WTC11 (cell line): ENCODE measurements at regions not wholly inside any gene's neighbourhood (a gene's known extent, or its start where the extent isn't known, plus 50 kb on each side); places are given as distances from the start of the nearest gene placed in this dataset.
"Not testable (repeated sequence)": the region's sequence is repeated elsewhere in the genome, so short reads cannot be mapped to it uniquely, and the experiment has no call there.

ENCODE experiments used
- ATAC-seq: fragments of 200-7000 bp; cut with Tn5 transposase; 2 replicates; pipeline ENCODE4 v1.10.0; 2021; ENCODE audit warnings: mild to moderate bottlenecking, moderate library complexity
- CTCF ChIA-PET: fragments of 300-600 bp; sonication (Branson Sonifier 250); formaldehyde crosslinking; loops from one replicate; lab custom pipeline; 2021; ENCODE audit warnings: antibody characterized with exemption; lab: Charles Lee
- POLR2A ChIA-PET: fragments of 350-600 bp; sonication (Branson Sonifier 250); formaldehyde crosslinking; loops from one replicate; lab custom pipeline; 2021; ENCODE audit warnings: antibody characterized with exemption; lab: Charles Lee
- DNase-seq: peaks from one replicate; pipeline ENCODE4 v3.0.0; 2021; ENCODE audit warnings: low spot score
- H3K27ac Mint-ChIP-seq: 2 replicates; pipeline ENCODE4 v1.8.0; 2021; ENCODE audit warnings: mixed read lengths
- H3K27me3 Mint-ChIP-seq: 2 replicates; pipeline ENCODE4 v1.8.0; 2021; ENCODE audit warnings: low read depth, mild to moderate bottlenecking, moderate library complexity, mixed read lengths
- H3K36me3 Mint-ChIP-seq: 2 replicates; pipeline ENCODE4 v1.8.0; 2021; ENCODE audit warnings: mixed read lengths
- H3K4me1 Mint-ChIP-seq: 2 replicates; pipeline ENCODE4 v1.8.0; 2022; ENCODE audit warnings: mixed read lengths
- H3K4me3 Mint-ChIP-seq: 2 replicates; pipeline ENCODE4 v1.8.0; 2021; ENCODE audit warnings: mild to moderate bottlenecking, moderate library complexity, mixed read lengths
- H3K9me3 Mint-ChIP-seq: 2 replicates; pipeline ENCODE4 v1.8.0; 2021; ENCODE audit warnings: mixed read lengths
- ARID4B ChIP-seq: sonication (generic); formaldehyde crosslinking; IDR thresholded peaks from 2 replicates; pipeline ENCODE4 v1.8.0; 2023; ENCODE audit warnings: missing genetic modification reagents, mild to moderate bottlenecking, borderline replicate concordance
- CREB1 ChIP-seq: sonication (generic); formaldehyde crosslinking; IDR thresholded peaks from 2 replicates; pipeline ENCODE4 v1.8.0; 2023; ENCODE audit warnings: mild to moderate bottlenecking, missing genetic modification reagents
- CTCF ChIP-seq: fragments of 200-600 bp; IDR thresholded peaks from 2 replicates; pipeline ENCODE4 v1.8.0; 2022; ENCODE audit warnings: antibody characterized with exemption
- E2F1 ChIP-seq: sonication (generic); formaldehyde crosslinking; IDR thresholded peaks from 2 replicates; pipeline ENCODE4 v1.8.0; 2022; ENCODE audit warnings: mild to moderate bottlenecking, missing genetic modification reagents
- JUN ChIP-seq: sonication (generic); formaldehyde crosslinking; IDR thresholded peaks from 2 replicates; pipeline ENCODE4 v1.8.0; 2023; ENCODE audit warnings: mild to moderate bottlenecking, missing genetic modification reagents
- KAT7 ChIP-seq: sonication (generic); formaldehyde crosslinking; IDR thresholded peaks from 2 replicates; pipeline ENCODE4 v1.8.1; 2023; ENCODE audit warnings: missing genetic modification reagents, mild to moderate bottlenecking, borderline replicate concordance
- MYBL2 ChIP-seq: sonication (generic); formaldehyde crosslinking; IDR thresholded peaks from 2 replicates; pipeline ENCODE4 v1.8.1; 2023; ENCODE audit warnings: mild to moderate bottlenecking, moderate library complexity, missing genetic modification reagents
- NFATC4 ChIP-seq: fragments of 250-450 bp; sonication (Bioruptor Pico); IDR thresholded peaks from 2 replicates; pipeline ENCODE4 v1.9.0; 2021; ENCODE audit warnings: mild to moderate bottlenecking
- NR1H2 ChIP-seq: sonication (generic); formaldehyde crosslinking; IDR thresholded peaks from 2 replicates; pipeline ENCODE4 v1.9.0; 2021; ENCODE audit warnings: mild to moderate bottlenecking, moderate library complexity, missing genetic modification reagents
- RORB ChIP-seq: fragments of 250-450 bp; sonication (Bioruptor Pico); IDR thresholded peaks from 2 replicates; pipeline ENCODE4 v1.9.0; 2021; ENCODE audit warnings: mild to moderate bottlenecking
- TEAD4 ChIP-seq: sonication (generic); formaldehyde crosslinking; IDR thresholded peaks from 2 replicates; pipeline ENCODE4 v1.8.0; 2022; ENCODE audit warnings: mild to moderate bottlenecking, missing genetic modification reagents
- USF2 ChIP-seq: sonication (generic); formaldehyde crosslinking; IDR thresholded peaks from 2 replicates; pipeline ENCODE4 v1.8.1; 2023; ENCODE audit warnings: mild to moderate bottlenecking, missing genetic modification reagents, moderate library complexity
- ZNF121 ChIP-seq: sonication (generic); formaldehyde crosslinking; IDR thresholded peaks from 2 replicates; pipeline ENCODE4 v1.8.0; 2023; ENCODE audit warnings: missing genetic modification reagents
- ZNF138 ChIP-seq: sonication (generic); formaldehyde crosslinking; conservative IDR thresholded peaks from 2 replicates; pipeline ENCODE4 v1.8.1; 2022; ENCODE audit warnings: mild to moderate bottlenecking, moderate library complexity, missing genetic modification reagents
- ZNF263 ChIP-seq: sonication (generic); formaldehyde crosslinking; IDR thresholded peaks from 2 replicates; pipeline ENCODE4 v1.8.1; 2022; ENCODE audit warnings: low read depth, mild to moderate bottlenecking, moderate library complexity, missing genetic modification reagents
- ZNF423 ChIP-seq: fragments of 250-450 bp; sonication (Bioruptor Pico); IDR thresholded peaks from 2 replicates; pipeline ENCODE4 v2.1.2; 2022; ENCODE audit warnings: mild to moderate bottlenecking, moderate library complexity

GRCh38 chr6:2597991-2598390, 152.7 kb downstream of the MYLK4 start:
- no peak overlapping the region for H3K4me3 Mint-ChIP-seq
- no peak for TF ChIP-seq CREB1 (CRISPR knock-in tag)
- TF ChIP-seq MYBL2 = no peak
- no peak for TF ChIP-seq ZNF138
- H3K27ac Mint-ChIP-seq = no peak overlapping the region
- H3K9me3 Mint-ChIP-seq = peaks cover 6% of the 10 kb centered on the region; the same call in 1 of the 2 replicates
- ChIA-PET CTCF (no interaction called here), POLR2A (no interaction called here)
- H3K36me3 Mint-ChIP-seq = no peaks in the 10 kb centered on the region
- H3K4me1 Mint-ChIP-seq = no peaks in the 10 kb centered on the region
- no peaks in the 10 kb centered on the region for H3K27me3 Mint-ChIP-seq
- DNase-seq (no peak), ATAC-seq (no peak)

- H3K36me3 Mint-ChIP-seq, CTCF ChIA-PET, ATAC-seq, POLR2A ChIA-PET, H3K27ac Mint-ChIP-seq, DNase-seq, H3K4me3 Mint-ChIP-seq, H3K4me1 Mint-ChIP-seq, H3K9me3 Mint-ChIP-seq, H3K27me3 Mint-ChIP-seq: not testable (repeated sequence)
These were observed 153.3 kb downstream of the MYLK4 start for GRCh38 chr6:2597457-2597856.

- no peak overlapping the region for H3K4me3 Mint-ChIP-seq
- DNase-seq (peak; percentile 71), ATAC-seq (peak; percentile 99)
- peaks cover 6% of the 10 kb centered on the region; the same call in 1 of the 2 replicates for H3K9me3 Mint-ChIP-seq
- ChIA-PET CTCF (interaction anchor here (0.5 to 2.3 kb wide), 9 partner anchors 24 to 195 kb away, joined by 3 to 24 read pairs (median 3); partner anchors contain the start of gene MYLK4), POLR2A (interaction anchor here (0.9 kb wide), 1 partner anchor 10 kb away, joined by 3 read pairs; no protein-coding TSS in a partner anchor)
- peak; percentile 41; the same call in 1 of the 2 replicates for TF ChIP-seq CTCF
- TF ChIP-seq ZNF138 = no peak
- no peak for TF ChIP-seq USF2 (CRISPR knock-in tag)
- TF ChIP-seq NR1H2 (CRISPR knock-in tag) = no peak
- TF ChIP-seq KAT7 (CRISPR knock-in tag) = no peak
- no peaks in the 10 kb centered on the region for H3K27me3 Mint-ChIP-seq
- no peaks in the 10 kb centered on the region for H3K4me1 Mint-ChIP-seq
- H3K27ac Mint-ChIP-seq = no peak overlapping the region; the same call in 1 of the 2 replicates
- no peaks in the 10 kb centered on the region for H3K36me3 Mint-ChIP-seq
These were observed 154.5 kb downstream of the MYLK4 start for GRCh38 chr6:2596222-2596621.

GRCh38 chr6:2594868-2595267, 155.9 kb downstream of the MYLK4 start:
- DNase-seq (no peak), ATAC-seq (no peak)
- peaks cover 7% of the 10 kb centered on the region for H3K4me1 Mint-ChIP-seq
- no peak overlapping the region for H3K27ac Mint-ChIP-seq
- peaks cover 6% of the 10 kb centered on the region; the same call in 1 of the 2 replicates for H3K36me3 Mint-ChIP-seq
- peaks cover 6% of the 10 kb centered on the region; the same call in 1 of the 2 replicates for H3K9me3 Mint-ChIP-seq
- ChIA-PET POLR2A (no interaction called here), CTCF (interaction anchor here (2.3 kb wide), 1 partner anchor 39 kb away, joined by 24 read pairs; no protein-coding TSS in a partner anchor)
- no peak overlapping the region for H3K4me3 Mint-ChIP-seq
- TF ChIP-seq NFATC4 (CRISPR knock-in tag) = no peak
- TF ChIP-seq ZNF121 = no peak
- no peak for TF ChIP-seq TEAD4 (CRISPR knock-in tag)
- no peak for TF ChIP-seq RORB (CRISPR knock-in tag)
- TF ChIP-seq ZNF263 (CRISPR knock-in tag) = no peak
- TF ChIP-seq ZNF423 = no peak
- no peak for TF ChIP-seq JUN (CRISPR knock-in tag)
- TF ChIP-seq E2F1 (CRISPR knock-in tag) = no peak
- TF ChIP-seq ARID4B (CRISPR knock-in tag) = no peak
- TF ChIP-seq KAT7 (CRISPR knock-in tag) = no peak
- no peaks in the 10 kb centered on the region for H3K27me3 Mint-ChIP-seq
